IMR-90 (cell line): ENCODE measurements at regions not wholly inside any gene's neighbourhood (a gene's known extent, or its start where the extent isn't known, plus 50 kb on each side); places are given as distances from the start of the nearest gene placed in this dataset.
A peak's percentile ranks its signal among the peaks of the same experiment; 100 is the strongest.

Experiments
- ATAC-seq: fragments of 200-7000 bp; cut with Tn5 transposase; 2 replicates; pipeline ENCODE4 v1.9.1; 2020; ENCODE audit warnings: low read depth, mild to moderate bottlenecking, moderate library complexity
- BruUV-seq: library from RNA; stranded (reverse); fragments of 400-500 nt; replicated peaks from 2 replicates; lab custom pipeline; 2021; lab: Mats Ljungman, UMichigan
- CTCF ChIA-PET: fragments of 300-600 bp; formaldehyde crosslinking; extraction: SDS; loops from one replicate; lab custom pipeline; 2021; ENCODE audit warnings: antibody characterized with exemption; lab: Yijun Ruan, JAX
- POLR2A ChIA-PET: fragments of 300-600 bp; sonication (Branson Sonifier 250); formaldehyde crosslinking; loops from one replicate; lab custom pipeline; 2022; ENCODE audit warnings: antibody characterized with exemption; ENCODE audit not compliant: unreplicated experiment; lab: Charles Lee
- DNase-seq: peaks from one replicate; pipeline ENCODE4 v3.0.0; 2013
- H2AFZ ChIP-seq: replicated peaks from 2 replicates; pipeline ENCODE3; 2013; ENCODE audit warnings: low read length, mild to moderate bottlenecking; ENCODE audit not compliant: poor library complexity
- H2AK5ac ChIP-seq: 2 replicates; pipeline ENCODE4 v1.6.1; 2013; ENCODE audit warnings: low read depth, low read length, inconsistent platforms
- H2AK9ac ChIP-seq: replicated peaks from 2 replicates; pipeline ENCODE3; 2013; ENCODE audit warnings: mild to moderate bottlenecking, low read depth, low read length, moderate library complexity; ENCODE audit not compliant: poor library complexity
- H2BK120ac ChIP-seq: 2 replicates; pipeline ENCODE4 v1.6.1; 2013; ENCODE audit warnings: low read depth, low read length, inconsistent platforms
- H2BK15ac ChIP-seq: 3 replicates; pipeline ENCODE4 v1.6.1; 2013; ENCODE audit warnings: low read depth, low read length, inconsistent platforms
- H2BK20ac ChIP-seq: 2 replicates; pipeline ENCODE4 v1.6.1; 2013; ENCODE audit warnings: low read depth, mild to moderate bottlenecking, inconsistent platforms, low read length, moderate library complexity
- H2BK5ac ChIP-seq: 2 replicates; pipeline ENCODE4 v1.6.1; 2013; ENCODE audit warnings: mild to moderate bottlenecking, low read depth, low read length, inconsistent platforms; ENCODE audit not compliant: poor library complexity, severe bottlenecking
- H3K14ac ChIP-seq: replicated peaks from 2 replicates; pipeline ENCODE4 v1.6.1; 2013; ENCODE audit warnings: low read depth, low read length, inconsistent platforms
- H3K18ac ChIP-seq: 2 replicates; pipeline ENCODE4 v1.6.1; 2013; ENCODE audit warnings: low read depth, low read length, control low read depth
- H3K23ac ChIP-seq: 2 replicates; pipeline ENCODE4 v1.6.1; 2013; ENCODE audit warnings: low read depth, low read length, inconsistent platforms
- H3K27ac ChIP-seq: 2 replicates; pipeline ENCODE4 v1.5.1; 2013; ENCODE audit warnings: mild to moderate bottlenecking, control low read depth, low read length; ENCODE audit not compliant: insufficient read depth
- H3K27me3 ChIP-seq: 2 replicates; pipeline ENCODE4 v1.6.1; 2013; ENCODE audit warnings: low read length; ENCODE audit not compliant: control insufficient read depth, insufficient read depth
- H3K36me3 ChIP-seq: 2 replicates; pipeline ENCODE4 v1.6.1; 2013; ENCODE audit warnings: low read length, mixed read lengths; ENCODE audit not compliant: control insufficient read depth, insufficient read depth
- H3K4ac ChIP-seq: 2 replicates; pipeline ENCODE4 v1.6.1; 2013; ENCODE audit warnings: low read depth, low read length, inconsistent platforms
- H3K4me1 ChIP-seq: 2 replicates; pipeline ENCODE4 v1.6.1; 2013; ENCODE audit warnings: low read length, mixed read lengths; ENCODE audit not compliant: control insufficient read depth, insufficient read depth
- H3K4me2 ChIP-seq: 2 replicates; pipeline ENCODE4 v1.6.1; 2013; ENCODE audit warnings: low read depth, mild to moderate bottlenecking, control low read depth, low read length, moderate library complexity
- H3K4me3 ChIP-seq: 2 replicates; pipeline ENCODE4 v1.5.1; 2013; ENCODE audit warnings: low read depth, mild to moderate bottlenecking, control low read depth, low read length, moderate library complexity; ENCODE audit not compliant: insufficient read depth
- H3K56ac ChIP-seq: 2 replicates; pipeline ENCODE4 v1.6.1; 2013; ENCODE audit warnings: low read length, inconsistent platforms; ENCODE audit not compliant: insufficient read depth; ENCODE audit errors: extremely low read depth
- H3K79me1 ChIP-seq, 2 experiments: 2 replicates each; pipeline ENCODE4 v1.6.1; 2013; ENCODE audit warnings: low read length in 2 of 2, inconsistent platforms in 1 of 2, low read depth in 1 of 2
- H3K9ac ChIP-seq: 2 replicates; pipeline ENCODE4 v1.6.1; 2013; ENCODE audit warnings: low read depth, low read length, control low read depth
- H3K9me1 ChIP-seq: 2 replicates; pipeline ENCODE4 v1.6.1; 2013; ENCODE audit warnings: low read length, inconsistent platforms; ENCODE audit not compliant: insufficient read depth
- H3K9me3 ChIP-seq: 2 replicates; pipeline ENCODE4 v1.6.1; 2013; ENCODE audit warnings: low read length; ENCODE audit not compliant: control insufficient read depth, insufficient read depth
- H4K20me1 ChIP-seq: 2 replicates; pipeline ENCODE4 v1.6.1; 2013; ENCODE audit warnings: low read length, inconsistent platforms; ENCODE audit not compliant: insufficient read depth
- H4K5ac ChIP-seq: 2 replicates; pipeline ENCODE4 v1.6.1; 2013; ENCODE audit warnings: mild to moderate bottlenecking, low read depth, low read length, control low read depth
- H4K8ac ChIP-seq, 2 experiments: 2 replicates each; pipeline ENCODE4 v1.6.1; 2013; ENCODE audit warnings: low read depth in 2 of 2, low read length in 2 of 2, control low read depth in 1 of 2, inconsistent platforms in 1 of 2
- H4K91ac ChIP-seq: 2 replicates; pipeline ENCODE4 v1.6.1; 2013; ENCODE audit warnings: low read depth, low read length, inconsistent platforms; ENCODE audit not compliant: insufficient read depth
- BHLHE40 ChIP-seq: fragments of 150-350 bp; IDR thresholded peaks from 2 replicates; pipeline ENCODE4 v1.6.1; 2016; ENCODE audit warnings: mild to moderate bottlenecking, low read depth, low read length
- CTCF ChIP-seq: conservative IDR thresholded peaks from 2 replicates; pipeline ENCODE4 v1.5.1; 2012; ENCODE audit warnings: mild to moderate bottlenecking, low read depth, low read length, improper control_type of control experiment
- FOS ChIP-seq: fragments of 150-350 bp; IDR thresholded peaks from 2 replicates; pipeline ENCODE4 v1.6.1; 2016; ENCODE audit warnings: low read depth, low read length
- MAFK ChIP-seq: IDR thresholded peaks from 2 replicates; pipeline ENCODE4 v1.6.1; 2012; ENCODE audit warnings: low read depth, low read length, improper control_type of control experiment
- MAZ ChIP-seq: IDR thresholded peaks from 2 replicates; pipeline ENCODE4 v1.6.1; 2012; ENCODE audit warnings: low read depth, mild to moderate bottlenecking, low read length, improper control_type of control experiment, moderate library complexity, borderline replicate concordance
- MXI1 ChIP-seq: IDR thresholded peaks from 2 replicates; pipeline ENCODE4 v1.6.1; 2012; ENCODE audit warnings: low read depth, mild to moderate bottlenecking, low read length, moderate library complexity, borderline replicate concordance
- NFE2L2 ChIP-seq: fragments of 150-350 bp; IDR thresholded peaks from 2 replicates; pipeline ENCODE4 v1.6.1; 2016; ENCODE audit warnings: low read depth, mild to moderate bottlenecking, low read length
- POLR2A ChIP-seq: IDR thresholded peaks from 2 replicates; pipeline ENCODE4 v1.6.1; 2012; ENCODE audit warnings: mild to moderate bottlenecking, low read depth, low read length
- RAD21 ChIP-seq: IDR thresholded peaks from 2 replicates; pipeline ENCODE4 v1.6.1; 2012; ENCODE audit warnings: low read length, improper control_type of control experiment
- RCOR1 ChIP-seq: IDR thresholded peaks from 2 replicates; pipeline ENCODE4 v1.6.1; 2012; ENCODE audit warnings: mild to moderate bottlenecking, low read length, improper control_type of control experiment; ENCODE audit not compliant: insufficient replicate concordance
- RFX5 ChIP-seq: IDR thresholded peaks from 2 replicates; pipeline ENCODE4 v1.8.0; 2012; ENCODE audit warnings: low read depth, mild to moderate bottlenecking, low read length, moderate library complexity
- USF2 ChIP-seq: fragments of 150-350 bp; IDR thresholded peaks from 2 replicates; pipeline ENCODE4 v1.6.1; 2017; ENCODE audit warnings: mild to moderate bottlenecking, antibody characterized with exemption, low read length, low read depth
- WGBS, 2 experiments: methylation state at CpG; one replicate each; pipeline versions ENCODE4 v1.1.5 to v1.1.7; 2013; ENCODE audit warnings: missing lambda C conversion rate in 2 of 2; ENCODE audit not compliant: insufficient read length in 1 of 2; ENCODE audit errors: extremely low coverage in 2 of 2; 5-methylcytosine and 5-hydroxymethylcytosine counted together
- dilution Hi-C: fragments of 300-500 bp; cut with HindIII; formaldehyde crosslinking; loops from one replicate; pipeline ENCODE4 v1.14.3; 2018; ENCODE audit warnings: low sequenced_read_pairs; ENCODE audit not compliant: unreplicated experiment
- in situ Hi-C: fragments of 300-500 bp; cut with MboI; formaldehyde crosslinking; loops from 3 replicates; pipeline ENCODE4 v1.14.3; 2019; ENCODE audit warnings: low sequenced_read_pairs, inconsistent platforms, mixed read lengths
- intact Hi-C: fragments of 100-400 bp; cut with micrococcal nuclease; formaldehyde crosslinking; loops from 2 replicates; pipeline ENCODE4 v1.10.0; 2022

GRCh38 chr10:3858051-3858845 is 73.2 kb upstream of the KLF6 start:
- H2BK5ac ChIP-seq, result no peak overlapping the region

More at GRCh38 chr10:3858051-3858845, 73.2 kb upstream of the KLF6 start:
- no peak overlapping the region; the same call in 1 of the 2 replicates for H3K14ac ChIP-seq
- peaks cover 14% of the 10 kb centered on the region for H3K4me1 ChIP-seq
- H3K4ac ChIP-seq, result peak overlapping the region; percentile 43; the same call in 1 of the 2 replicates
- no peak overlapping the region for H3K18ac ChIP-seq
- H3K9me1 ChIP-seq, result peaks cover 10% of the 10 kb centered on the region
- H4K8ac ChIP-seq, result no peak overlapping the region
- H4K20me1 ChIP-seq, result no peaks in the 10 kb centered on the region
- H3K9ac ChIP-seq, result no peak overlapping the region
- DNase-seq (no peak), ATAC-seq (no peak)
- intact Hi-C loops, result no loop called here
- H3K79me1 ChIP-seq, result 0 out of 4 replicates have a peak, but pooled peaks cover 0 to 6% of the 10 kb centered on the region in 2 experiments
- H2AFZ ChIP-seq, result no peak overlapping the region
- H2BK120ac ChIP-seq, result peak overlapping the region; percentile 1; the same call in 1 of the 2 replicates
- no peaks in the 10 kb centered on the region for H3K9me3 ChIP-seq
- no TSS peak for BruUV-seq
- no peak overlapping the region for H3K4me2 ChIP-seq
- peak overlapping the region; percentile 38; the same call in 1 of the 2 replicates for H4K91ac ChIP-seq
- H2BK20ac ChIP-seq, result peak overlapping the region; percentile 33; the same call in 1 of the 2 replicates
- no peak overlapping the region for H3K4me3 ChIP-seq
- 75% methylated on average over 4 of the region's 12 CpGs; no CpG with 5 or more reads in 1 of the 2 experiments for WGBS, 2 experiments
- no peaks in the 10 kb centered on the region for H3K27me3 ChIP-seq
- dilution Hi-C loops, result no loop called here
- no peaks in the 10 kb centered on the region for H3K36me3 ChIP-seq
- TF ChIP-seq MXI1 (no peak), BHLHE40 (no peak), RCOR1 (no peak), FOS (no peak), POLR2A (no peak), RFX5 (no peak), RAD21 (no peak), NFE2L2 (no peak), CTCF (no peak), MAFK (no peak), USF2 (no peak), MAZ (no peak)
- CTCF ChIA-PET, result no interaction called here
- H3K27ac ChIP-seq, result no peak overlapping the region
- peak overlapping the region; percentile 5; the same call in 2 of the 3 replicates for H2BK15ac ChIP-seq
- no peak overlapping the region for H3K23ac ChIP-seq
- H2AK5ac ChIP-seq, result peak overlapping the region; percentile 25; the same call in 1 of the 2 replicates
- in situ Hi-C loops, result no loop called here
- no peak overlapping the region for H4K5ac ChIP-seq
- POLR2A ChIA-PET, result no interaction called here
- no peak overlapping the region for H2AK9ac ChIP-seq
- no peak overlapping the region for H3K56ac ChIP-seq
